NCI-H345 treated with DMSO at 0.1 percent for 48 hours (cell line): ENCODE measurements at regions not wholly inside any gene's neighbourhood (a gene's known extent, or its start where the extent isn't known, plus 50 kb on each side); places are given as distances from the start of the nearest gene placed in this dataset.
"Not testable (repeated sequence)": the region's sequence is repeated elsewhere in the genome, so short reads cannot be mapped to it uniquely, and the experiment has no call there.

Experiments used
- DNase-seq: peaks from one replicate; lab custom pipeline; 2025; ENCODE audit not compliant: unreplicated experiment; lab: John Stamatoyannopoulos, UW

- no peak for DNase-seq
These were observed 327.4 kb upstream of the CCL2 start for GRCh38 chr17:33927732-33928133.

DNA sequence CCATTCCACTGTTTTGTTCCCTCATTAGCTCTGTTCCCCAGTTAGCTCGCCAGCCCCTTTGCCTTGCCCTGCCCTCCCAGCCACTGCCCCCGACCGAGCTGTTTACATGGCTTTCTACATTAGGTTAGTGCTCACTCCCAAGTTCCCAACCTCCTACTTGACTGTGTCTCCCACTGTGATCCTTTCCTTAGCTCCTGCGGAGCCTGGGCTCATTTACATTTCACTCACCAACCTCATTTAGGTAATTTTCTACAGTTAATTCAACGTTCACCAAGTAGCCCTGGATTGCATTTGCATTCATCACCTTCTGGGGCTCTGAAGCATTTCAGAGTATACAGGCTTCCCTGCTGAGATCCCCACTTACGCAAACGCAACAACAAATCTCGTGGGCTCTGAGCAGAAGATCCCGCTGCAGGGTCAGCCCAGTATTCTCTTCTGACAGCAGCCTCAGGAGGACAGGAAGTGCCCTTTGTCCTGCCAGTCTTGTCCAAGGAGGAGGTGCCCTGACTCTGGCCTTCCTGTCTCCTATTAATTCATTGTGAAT, 325.8 kb upstream of the CCL2 start:
- DNase-seq = peak; percentile 21

- DNase-seq = not testable (repeated sequence)
These were observed 323.8 kb upstream of the CCL2 start for GRCh38 chr17:33931148-33931814.

GRCh38 chr17:33932996-33933395, 322.1 kb upstream of the CCL2 start:
- DNase-seq = no peak

GRCh38 chr17:33933576-33933975, 321.5 kb upstream of the CCL2 start:
- DNase-seq = no peak

DNA sequence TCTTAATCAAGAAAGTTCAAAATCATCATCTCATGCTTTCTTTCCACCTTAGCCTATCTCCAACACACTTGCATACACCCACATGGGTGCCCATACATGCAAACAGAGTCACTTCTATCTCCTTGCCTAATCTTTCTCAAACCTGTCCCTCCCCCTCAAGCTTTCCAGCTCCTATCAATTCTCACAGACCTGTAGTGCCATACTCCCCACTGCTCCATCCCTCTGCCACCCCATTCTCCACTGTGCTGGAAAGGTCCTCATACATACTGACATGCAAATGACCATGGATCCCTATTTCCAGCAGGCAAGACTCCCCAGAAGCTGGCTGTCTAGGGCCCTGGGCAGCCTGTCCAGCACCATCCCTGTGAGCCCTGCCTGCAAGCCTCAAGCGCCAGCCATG, 320.4 kb upstream of the CCL2 start:
- DNase-seq = no peak

DNA sequence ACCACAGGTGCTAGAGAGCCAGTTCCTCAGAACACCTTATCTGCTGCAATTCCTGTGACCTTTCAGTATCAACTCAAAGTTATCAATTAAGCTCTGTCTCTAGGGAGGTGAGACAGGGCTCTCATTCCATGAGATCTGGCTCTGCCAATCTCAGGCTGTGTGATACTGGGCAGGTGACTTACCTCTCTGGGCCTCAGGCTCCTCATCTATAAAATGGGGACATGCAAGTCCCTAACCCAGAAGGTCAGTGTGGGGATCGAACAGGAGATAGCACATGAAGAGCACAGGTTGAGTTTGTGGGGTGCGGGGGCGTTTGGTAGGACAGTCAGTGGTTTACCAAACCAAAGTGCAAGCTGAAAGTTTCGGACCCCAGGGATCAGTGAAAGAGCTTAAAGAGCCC, 319.3 kb upstream of the CCL2 start:
- no peak for DNase-seq

DNA sequence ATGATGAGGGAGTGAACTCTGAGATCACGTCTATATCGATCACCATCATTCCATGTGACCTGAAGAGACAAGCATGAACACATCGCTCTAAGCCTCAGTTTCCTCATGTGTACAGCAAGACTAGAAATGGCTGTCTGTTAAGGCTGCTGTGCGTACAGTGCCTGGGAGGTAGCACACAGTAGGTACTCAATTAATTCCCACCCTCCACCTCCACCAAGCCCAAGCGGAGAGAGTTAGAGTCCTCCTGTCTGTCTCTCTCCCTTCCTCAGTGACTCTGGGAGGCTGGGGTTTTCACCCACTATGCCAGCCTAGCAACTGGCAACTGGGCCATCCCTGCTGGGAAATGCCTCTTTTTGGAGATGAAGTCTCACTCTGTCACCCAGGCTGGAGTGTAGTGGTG, 318.3 kb upstream of the CCL2 start:
- no peak for DNase-seq

DNA sequence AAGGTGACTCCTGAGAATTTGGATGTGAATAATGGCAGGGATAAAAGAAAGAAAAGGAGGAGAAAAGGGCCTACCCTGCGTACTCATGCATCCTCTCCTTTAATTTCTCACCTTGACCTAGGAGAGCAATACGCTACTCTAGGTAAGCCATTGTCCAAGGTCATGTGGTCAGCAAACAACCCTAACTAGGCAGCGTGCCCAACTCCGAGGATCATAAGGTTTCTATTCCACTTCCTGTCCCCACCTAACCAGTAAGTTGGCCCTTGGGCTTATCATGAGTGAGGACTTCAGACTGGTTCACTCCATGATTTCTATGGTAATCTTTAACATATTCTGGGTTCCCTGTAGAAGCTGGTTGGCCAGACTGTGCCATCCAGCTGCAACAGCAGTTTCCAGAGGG, 315.1 kb upstream of the CCL2 start:
- DNase-seq = no peak

GRCh38 chr17:33940769-33941370, 314.2 kb upstream of the CCL2 start:
- no peak for DNase-seq

DNA sequence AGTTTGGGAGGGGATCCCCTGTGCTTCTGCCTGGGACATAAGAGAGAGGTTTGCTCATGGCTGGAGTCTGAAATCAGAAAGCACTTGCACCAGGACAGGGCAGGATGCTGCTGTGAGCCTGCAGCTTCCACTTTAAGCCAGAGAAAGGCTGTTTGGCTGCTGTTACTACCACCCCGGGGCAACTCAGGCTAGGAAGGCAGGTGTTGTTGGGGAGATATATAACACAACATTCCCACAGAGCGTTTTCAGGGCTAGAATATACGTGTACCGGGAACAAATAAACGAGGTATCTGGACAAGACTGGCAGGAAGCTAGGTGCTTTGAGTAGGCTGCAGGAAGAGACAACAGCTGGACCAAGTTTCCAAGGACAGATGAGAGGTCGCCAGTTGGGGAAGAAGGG, 313.3 kb upstream of the CCL2 start:
- DNase-seq = no peak

DNA sequence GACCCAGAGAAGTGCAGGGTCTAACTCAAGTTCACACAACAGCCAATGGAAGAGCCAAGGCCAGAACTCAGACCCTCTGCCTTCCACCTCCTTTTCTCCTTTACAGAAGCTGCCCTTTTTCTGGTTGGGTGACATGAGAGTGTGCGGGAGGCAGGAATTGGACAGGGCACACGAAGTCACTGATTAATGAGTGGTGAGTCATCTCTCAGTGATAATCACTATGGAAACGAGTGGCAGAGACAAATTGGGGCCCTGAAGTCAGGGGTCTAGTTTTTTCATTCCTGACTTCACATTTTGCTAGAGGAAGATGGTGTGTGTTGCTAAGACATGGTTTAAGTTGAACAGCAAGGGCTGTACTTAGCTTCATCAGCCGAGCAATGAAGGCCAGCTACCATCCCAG, 312.7 kb upstream of the CCL2 start:
- no peak for DNase-seq

- DNase-seq = no peak
These were observed 310.7 kb upstream of the CCL2 start for GRCh38 chr17:33944412-33944811.

DNA sequence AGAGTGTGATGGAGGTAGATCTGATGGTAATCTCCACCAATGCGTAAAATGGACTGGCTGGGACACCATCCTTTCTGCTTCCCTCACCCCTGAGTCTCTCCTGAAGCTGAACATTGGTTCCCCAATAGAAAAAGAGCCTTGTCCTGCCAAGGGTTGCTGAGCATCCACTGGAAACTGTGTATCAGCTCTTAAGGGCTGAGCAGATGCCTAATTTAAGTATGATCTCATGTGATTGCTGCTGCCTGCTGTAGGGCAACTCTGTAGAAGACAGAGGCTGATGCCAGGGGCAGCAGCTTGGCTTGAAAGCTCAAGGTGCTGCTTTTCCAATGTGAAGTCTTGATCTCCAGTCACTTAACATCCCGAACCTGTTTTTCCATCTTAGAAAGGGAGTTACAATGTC, 310.3 kb upstream of the CCL2 start:
- DNase-seq = no peak

DNA sequence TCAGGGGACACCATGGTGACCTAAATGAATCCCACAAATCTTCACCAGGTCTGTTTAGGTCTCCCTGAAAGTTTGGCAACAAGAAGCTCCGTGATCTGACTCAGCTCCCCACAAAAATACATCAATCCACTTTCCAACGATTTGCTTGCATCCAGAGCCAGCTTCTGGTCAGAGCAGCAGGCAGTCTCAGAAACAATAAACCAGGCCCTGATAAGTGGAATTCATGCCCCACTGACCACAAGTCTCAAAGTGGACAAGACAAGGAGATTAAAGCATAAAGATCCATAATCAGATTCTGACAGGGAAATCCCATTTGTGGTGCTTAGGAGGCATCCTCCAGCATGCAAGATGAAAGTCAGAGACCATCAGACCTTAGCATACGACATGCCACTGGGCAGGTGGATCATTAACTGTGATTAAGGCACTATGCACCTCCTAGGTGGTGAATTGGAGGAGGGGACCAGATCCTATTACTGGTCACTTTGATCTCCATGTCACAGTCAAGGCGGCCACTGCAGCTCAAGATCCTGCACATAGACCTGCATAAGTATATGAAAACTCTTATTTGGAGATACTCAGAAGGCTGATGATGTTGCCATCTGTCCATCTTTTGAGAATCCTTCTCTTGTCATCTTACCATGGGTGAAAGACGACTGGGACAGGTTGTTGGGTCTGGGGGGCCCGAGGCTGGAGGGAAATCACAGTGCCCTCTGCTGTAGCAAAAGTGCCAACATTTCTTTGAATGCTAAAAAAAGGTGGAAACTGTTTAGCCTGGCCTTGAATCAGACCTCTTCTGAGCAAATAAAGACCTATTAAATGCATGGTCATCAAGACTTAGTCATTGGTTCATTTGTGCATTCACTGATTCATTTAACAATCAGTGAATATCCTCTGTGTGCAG, 309.2 kb upstream of the CCL2 start:
- DNase-seq = no peak

GRCh38 chr17:33947762-33948161, 307.3 kb upstream of the CCL2 start:
- DNase-seq = no peak

DNA sequence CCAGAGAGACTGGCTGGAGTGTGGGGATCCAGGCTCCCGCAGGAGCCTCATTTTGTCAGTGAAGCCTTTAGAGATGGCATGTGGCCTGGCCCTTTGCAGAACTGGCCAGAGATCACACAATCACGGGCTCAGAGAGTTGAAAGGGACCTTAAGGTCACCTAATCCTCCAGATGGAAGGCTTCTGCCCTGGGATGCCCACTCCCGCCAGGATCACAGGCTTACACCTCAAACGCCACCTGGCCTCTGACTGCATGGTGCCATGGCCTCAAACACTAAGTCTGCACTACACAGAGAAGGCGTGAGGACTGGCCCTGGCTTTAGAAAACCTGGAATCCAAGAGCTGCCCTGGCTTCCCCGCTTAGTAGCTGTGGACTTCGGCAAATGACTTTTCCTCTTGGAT, 306.8 kb upstream of the CCL2 start:
- no peak for DNase-seq

DNA sequence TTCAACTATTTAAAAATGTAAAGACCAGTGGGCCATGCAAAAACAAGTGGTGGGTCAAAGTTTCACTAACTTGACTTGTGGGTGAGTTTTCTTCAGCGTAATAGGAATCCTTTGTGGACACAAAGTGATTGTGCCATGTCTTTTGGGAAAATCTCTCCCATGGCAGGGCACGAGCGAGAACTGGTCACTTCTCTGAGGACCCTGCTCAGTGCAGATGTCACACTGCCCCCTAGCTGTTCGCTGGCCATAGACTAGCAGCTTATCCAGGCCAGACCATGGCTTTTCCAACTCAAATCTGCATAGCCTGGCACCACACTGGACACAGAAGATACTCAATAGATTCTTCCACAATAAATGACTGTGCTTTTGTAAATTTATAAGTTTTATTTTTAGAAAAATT, 306.0 kb upstream of the CCL2 start:
- no peak for DNase-seq

- no peak for DNase-seq
These were observed 305.0 kb upstream of the CCL2 start for GRCh38 chr17:33950061-33950460.

DNA sequence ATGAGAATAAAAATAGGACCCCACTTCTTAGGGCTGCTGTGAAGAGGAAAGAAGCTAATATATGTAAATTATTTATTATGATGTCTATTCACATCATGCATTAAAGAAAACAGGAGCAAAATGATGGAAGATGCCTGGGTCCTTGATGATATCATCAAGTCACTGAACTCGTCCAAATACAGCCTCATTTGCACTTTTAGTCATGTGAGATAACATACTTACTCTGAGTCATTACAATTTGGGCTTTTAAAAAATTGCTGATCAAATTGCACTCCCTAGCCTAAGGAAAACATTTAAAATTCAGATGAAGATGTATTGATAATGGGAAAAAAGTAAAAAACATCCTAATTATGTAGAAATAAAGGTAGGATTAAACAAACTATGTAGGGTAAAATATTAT, 302.7 kb upstream of the CCL2 start:
- no peak for DNase-seq

- DNase-seq = no peak
These were observed 300.5 kb upstream of the CCL2 start for GRCh38 chr17:33954597-33954996.

- DNase-seq = no peak
These were observed 299.6 kb upstream of the CCL2 start for GRCh38 chr17:33955461-33955860.
